SK-N-MC (cell line): ENCODE measurements at regions not wholly inside any gene's neighbourhood (a gene's known extent, or its start where the extent isn't known, plus 50 kb on each side); places are given as distances from the start of the nearest gene placed in this dataset.

Experiments used
- EZH2 ChIP-seq: fragments of 200-600 bp; sonication (generic); IDR thresholded peaks from one replicate; pipeline ENCODE4 v1.6.1; 2017; ENCODE audit warnings: antibody characterized with exemption
- FOXP2 ChIP-seq: optimal IDR thresholded peaks from 2 replicates; pipeline ENCODE3; 2011; ENCODE audit warnings: mild to moderate bottlenecking, moderate library complexity; ENCODE audit not compliant: insufficient read depth; ENCODE audit errors: extremely low read length, control extremely low read depth
- POLR2AphosphoS5 ChIP-seq: IDR thresholded peaks from 2 replicates; pipeline ENCODE4 v1.6.1; 2012; ENCODE audit warnings: mild to moderate bottlenecking, low read depth, low read length, borderline replicate concordance

GRCh38 chr14:53215101-53215500 lies 62.0 kb upstream of the DDHD1 start:
- TF ChIP-seq EZH2: no peak
- no peak for TF ChIP-seq FOXP2
- TF ChIP-seq POLR2AphosphoS5: no peak
